Suprapubic skin (tissue), 4 donors: ENCODE measurements at regions not wholly inside any gene's neighbourhood (a gene's known extent, or its start where the extent isn't known, plus 50 kb on each side); places are given as distances from the start of the nearest gene placed in this dataset.

ENCODE experiments used
- EP300 ChIP-seq: sonication (generic); formaldehyde crosslinking; IDR thresholded peaks from one replicate; pipeline ENCODE4 v1.6.1; 2017; ENCODE audit warnings: antibody characterized with exemption
- POLR2A ChIP-seq, 2 donors: fragments of 450-650 bp; IDR thresholded peaks; one replicate each; pipeline ENCODE4 v1.6.1; 2017; ENCODE audit warnings: antibody characterized with exemption in 2 of 2, mild to moderate bottlenecking in 2 of 2, moderate library complexity in 2 of 2
- POLR2AphosphoS5 ChIP-seq, 3 donors: sonication (generic); formaldehyde crosslinking; IDR thresholded peaks; one replicate each; pipeline ENCODE4 v1.6.1; 2017; ENCODE audit warnings: antibody characterized with exemption in 3 of 3
- TF ChIP-seq, protein P1 (sequence below), 2 donors: fragments of 200-600 bp in 1 of 2; fragments of 450-650 bp in 1 of 2; sonication (generic) in 1 of 2; IDR thresholded peaks; one replicate each; pipeline ENCODE4 v1.5.1; 2016 to 2019; ENCODE audit warnings: antibody characterized with exemption in 2 of 2, mild to moderate bottlenecking in 1 of 2, moderate library complexity in 1 of 2

DNA sequence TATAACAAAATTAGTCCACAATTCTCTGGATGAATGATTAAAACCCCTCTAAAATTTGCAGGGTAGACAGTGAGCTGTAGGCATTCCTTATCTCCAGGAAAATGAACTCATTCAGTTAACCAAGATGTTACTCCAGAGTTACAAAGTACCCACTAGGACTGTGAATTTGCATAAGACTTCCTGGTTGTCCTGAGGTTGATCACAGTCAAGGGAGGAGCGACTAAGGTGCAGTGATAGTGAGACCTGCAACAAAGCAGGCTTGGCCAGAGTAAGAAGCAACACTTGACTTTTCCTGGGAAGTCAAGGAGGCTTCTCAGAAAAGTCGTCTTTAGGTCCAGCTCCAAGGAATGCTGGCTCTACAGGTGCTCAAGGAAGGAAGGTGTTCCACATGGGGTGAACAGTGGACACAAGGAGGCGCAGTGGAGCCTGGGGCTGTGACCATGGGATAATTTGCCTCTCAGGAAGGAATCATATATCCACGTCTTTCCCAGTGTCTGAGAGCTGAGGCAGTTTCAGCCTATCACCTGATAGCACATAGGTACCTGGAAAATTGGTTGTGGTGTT, 821.1 kb upstream of the EEF2KMT start:
- TF ChIP-seq, protein P1, sequence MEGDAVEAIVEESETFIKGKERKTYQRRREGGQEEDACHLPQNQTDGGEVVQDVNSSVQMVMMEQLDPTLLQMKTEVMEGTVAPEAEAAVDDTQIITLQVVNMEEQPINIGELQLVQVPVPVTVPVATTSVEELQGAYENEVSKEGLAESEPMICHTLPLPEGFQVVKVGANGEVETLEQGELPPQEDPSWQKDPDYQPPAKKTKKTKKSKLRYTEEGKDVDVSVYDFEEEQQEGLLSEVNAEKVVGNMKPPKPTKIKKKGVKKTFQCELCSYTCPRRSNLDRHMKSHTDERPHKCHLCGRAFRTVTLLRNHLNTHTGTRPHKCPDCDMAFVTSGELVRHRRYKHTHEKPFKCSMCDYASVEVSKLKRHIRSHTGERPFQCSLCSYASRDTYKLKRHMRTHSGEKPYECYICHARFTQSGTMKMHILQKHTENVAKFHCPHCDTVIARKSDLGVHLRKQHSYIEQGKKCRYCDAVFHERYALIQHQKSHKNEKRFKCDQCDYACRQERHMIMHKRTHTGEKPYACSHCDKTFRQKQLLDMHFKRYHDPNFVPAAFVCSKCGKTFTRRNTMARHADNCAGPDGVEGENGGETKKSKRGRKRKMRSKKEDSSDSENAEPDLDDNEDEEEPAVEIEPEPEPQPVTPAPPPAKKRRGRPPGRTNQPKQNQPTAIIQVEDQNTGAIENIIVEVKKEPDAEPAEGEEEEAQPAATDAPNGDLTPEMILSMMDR (IDR thresholded peaks at IDR 0.05), result no peak
- TF ChIP-seq EP300, result no peak
- TF ChIP-seq POLR2A (IDR thresholded peaks at IDR 0.05), result no peak
- no peak for TF ChIP-seq POLR2AphosphoS5 (IDR thresholded peaks at IDR 0.05)
